Activated CD8-positive, alpha-beta memory T cell treated with anti-CD3 and anti-CD28 coated beads for 24 hours (primary cell): ENCODE measurements at regions not wholly inside any gene's neighbourhood (a gene's known extent, or its start where the extent isn't known, plus 50 kb on each side); places are given as distances from the start of the nearest gene placed in this dataset.
"Not testable (repeated sequence)": the region's sequence is repeated elsewhere in the genome, so short reads cannot be mapped to it uniquely, and the experiment has no call there.

Experiments used
- DNase-seq: peaks from one replicate; pipeline ENCODE4 v3.0.0-alpha.2; 2020

DNA sequence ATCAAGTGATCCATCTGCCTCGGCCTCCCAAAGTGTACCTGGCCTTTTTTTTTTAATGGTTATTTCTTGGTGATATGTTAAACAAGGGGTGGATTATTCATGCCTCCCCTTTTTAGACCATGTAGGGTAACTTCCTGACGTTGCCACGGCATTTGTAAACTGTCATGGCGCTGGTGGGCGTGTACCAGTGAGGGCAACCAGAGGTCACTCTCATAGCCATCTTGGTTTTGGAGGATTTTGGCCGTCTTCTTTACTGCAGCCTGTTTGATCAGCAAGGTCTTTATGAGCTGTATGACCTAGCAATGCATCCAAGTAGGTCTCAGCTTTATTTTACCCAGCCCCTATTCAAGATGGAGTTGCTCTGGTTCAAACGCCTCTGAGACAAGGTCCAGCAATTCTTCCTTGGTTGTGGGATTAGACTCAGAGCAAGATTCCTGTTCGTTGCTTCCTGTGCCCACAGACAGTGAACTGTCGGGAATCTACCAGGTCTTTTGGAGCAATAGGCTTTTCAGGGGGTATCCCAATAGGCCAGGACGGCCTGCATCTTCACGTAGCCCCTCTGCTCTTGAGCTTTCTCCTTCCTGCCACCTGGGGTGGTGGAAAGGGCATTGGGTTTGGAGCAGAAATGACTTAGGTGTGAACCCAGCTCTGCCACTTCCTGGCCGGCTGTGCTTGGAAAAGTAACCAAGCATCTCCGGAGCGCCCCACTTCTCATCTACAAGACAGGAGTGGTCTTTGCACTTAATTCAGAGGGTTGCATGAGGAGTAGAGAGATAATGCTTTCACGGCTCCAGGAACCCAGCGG, 52.9 kb upstream of the SEC14L1 start:
- DNase-seq: no peak

DNA sequence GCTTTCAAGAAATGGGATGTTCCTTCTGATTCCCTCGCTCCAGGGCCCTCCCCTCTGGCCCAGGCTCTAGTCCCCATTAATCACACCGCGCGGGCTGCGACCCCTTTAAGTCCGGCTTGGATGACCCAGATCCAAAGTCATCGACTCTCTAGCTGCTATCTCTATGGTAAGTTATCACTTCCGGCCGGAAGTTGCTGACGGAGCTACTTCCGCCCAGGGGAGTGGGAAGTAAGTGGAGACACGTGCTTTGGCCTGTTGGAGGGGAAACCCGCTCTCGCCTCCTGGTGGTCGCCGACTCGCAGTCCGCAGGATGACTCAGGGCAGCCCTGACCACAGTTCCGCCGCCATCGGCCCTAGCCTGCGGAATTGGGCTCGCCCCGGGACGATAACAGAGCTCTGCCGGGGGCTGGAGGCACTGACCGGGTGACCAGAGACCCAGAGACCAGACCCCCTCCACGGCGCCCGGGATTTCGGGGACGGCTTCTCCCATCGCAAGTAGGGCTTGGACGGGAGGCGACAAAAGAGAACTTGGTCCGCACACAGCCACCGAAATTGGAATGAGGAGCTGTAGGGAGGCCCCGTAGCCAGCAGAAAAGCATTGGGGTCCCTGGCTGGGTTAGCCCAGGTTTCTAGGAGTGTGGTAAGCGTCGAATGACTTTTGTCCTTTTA, 52.2 kb upstream of the SEC14L1 start:
- peak; percentile 94 for DNase-seq

DNA sequence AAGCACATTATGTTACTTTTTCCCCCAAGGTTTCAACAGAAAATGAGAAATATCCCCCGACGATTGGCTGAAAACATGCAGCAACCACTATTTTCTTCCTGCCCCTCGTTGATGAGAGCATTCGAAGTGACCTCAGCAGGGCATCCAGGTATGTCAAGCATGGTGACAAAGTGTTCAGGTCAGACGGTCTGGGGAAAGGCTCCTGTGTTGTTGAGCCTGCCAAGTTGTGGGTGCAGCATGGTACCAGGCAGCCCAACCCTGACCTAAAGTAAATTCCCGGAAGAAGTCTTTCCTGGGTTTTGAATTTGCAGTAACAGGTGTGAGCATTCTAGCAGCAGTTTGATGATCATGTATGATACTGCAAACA, 51.7 kb upstream of the SEC14L1 start:
- DNase-seq: peak; percentile 68

DNA sequence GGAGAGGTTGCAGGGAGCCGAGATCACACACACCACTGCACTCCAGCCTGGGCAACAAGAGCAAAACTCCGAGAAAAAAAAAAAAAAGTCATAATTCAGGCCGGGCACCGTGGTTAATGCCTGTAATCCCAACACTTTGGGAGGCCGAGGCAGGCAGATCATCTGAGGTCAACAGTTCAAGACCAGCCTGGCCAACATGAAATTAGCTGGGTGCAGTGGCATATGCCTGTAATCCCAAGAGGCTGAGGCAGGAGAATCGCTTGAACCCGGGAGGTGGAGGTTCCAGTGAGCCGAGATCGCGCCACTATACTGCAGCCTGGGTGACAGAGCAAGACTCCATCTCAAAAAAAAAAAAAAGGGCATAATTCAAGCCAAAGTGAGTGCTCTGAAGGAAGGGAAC, 50.8 kb upstream of the SEC14L1 start:
- DNase-seq: not testable (repeated sequence)

DNA sequence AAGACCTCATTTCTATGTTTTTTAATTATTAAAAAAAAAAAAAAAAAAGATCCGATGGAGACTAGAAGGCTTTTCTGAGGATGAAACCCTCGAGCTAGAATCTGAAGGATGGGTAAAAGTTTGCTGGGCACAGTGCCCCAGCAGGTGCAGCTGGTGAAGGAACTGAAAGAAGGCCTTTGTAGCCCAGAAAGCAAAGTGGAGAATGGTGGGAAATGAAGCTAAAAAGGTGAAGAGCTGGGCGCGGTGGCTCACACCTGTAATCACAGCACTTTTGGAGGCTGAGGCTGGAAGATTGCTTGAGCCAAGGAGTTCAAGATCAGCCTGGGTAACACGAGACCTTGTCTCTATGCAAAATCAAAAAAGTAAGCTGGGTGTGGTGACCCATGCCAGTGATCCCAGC, 50.3 kb upstream of the SEC14L1 start:
- no peak for DNase-seq
